ENCODE measurements at regions not wholly inside any gene's neighbourhood (a gene's known extent, or its start where the extent isn't known, plus 50 kb on each side); places are given as distances from the start of the nearest gene placed in this dataset.

GRCh38 chr10:57798830-57799229, 468.9 kb downstream of the IPMK start:
- TF ChIP-seq EZH2 (IDR thresholded peaks at IDR 0.05; ENCODE audit: borderline replicate concordance, insufficient read depth, low read depth, low read length, poor library complexity, severe bottlenecking) (no peak), CTCF (IDR thresholded peaks at IDR 0.05) (no peak)
- Histone ChIP-seq H3K79me2 (ENCODE audit: control insufficient read depth, insufficient read depth, low read length) (no peaks in the 10 kb centered on the region), H3K9me3 (ENCODE audit: control extremely low read depth in 1 of 3, control insufficient read depth in 2 of 3, insufficient read depth in 1 of 3, low read length in 2 of 3) (peaks cover 0 to 1% (median 0%) of the 10 kb centered on the region in 3 donors), H3K27me3 (replicated peaks in 1 of 4; ENCODE audit: control extremely low read depth in 1 of 4, control insufficient read depth in 3 of 4, insufficient read depth in 4 of 4, low read length in 3 of 4) (no peaks in the 10 kb centered on the region), H4K20me1 (ENCODE audit: control insufficient read depth, insufficient read depth, low read length, poor library complexity, severe bottlenecking) (no peaks in the 10 kb centered on the region), H3K27ac (ENCODE audit: low read length in 2 of 2) (no peak overlapping the region), H3K9ac (ENCODE audit: low read length) (no peak overlapping the region), H3K4me1 (ENCODE audit: control insufficient read depth in 2 of 2, insufficient read depth in 2 of 2, low read length in 2 of 2) (no peaks in the 10 kb centered on the region), H3K4me3 (ENCODE audit: control extremely low read depth in 1 of 5, extremely low read depth in 1 of 5, insufficient read depth in 1 of 5, low read depth in 2 of 5, low read length in 4 of 5) (no peak overlapping the region), H3K36me3 (replicated peaks in 1 of 2; ENCODE audit: control extremely low read depth in 1 of 2, control insufficient read depth in 1 of 2, extremely low read depth in 1 of 2, insufficient read depth in 2 of 2, low read length in 1 of 2) (no peaks in the 10 kb centered on the region), H3K4me2 (replicated peaks; ENCODE audit: low read depth, low read length, poor library complexity, severe bottlenecking) (no peak overlapping the region), H2AFZ (ENCODE audit: insufficient read depth, low read depth, low read length, poor library complexity, severe bottlenecking) (no peak overlapping the region)
- Mint-ChIP-seq H3K27ac (no peak overlapping the region), H3K9me3 (ENCODE audit: insufficient read depth) (no peaks in the 10 kb centered on the region), H3K27me3 (no peaks in the 10 kb centered on the region), H3K4me3 (no peak overlapping the region), H3K4me1 (no peaks in the 10 kb centered on the region)
- ATAC-seq (ENCODE audit: low read depth) (no peak), DNase-seq (no peak)
- no CpG with 5 or more reads among the region's 3 CpGs for WGBS (ENCODE audit: insufficient coverage)
- ChIA-PET POLR2A (no interaction called here), CTCF (no interaction called here)
- intact Hi-C loops (cut with micrococcal nuclease): no loop called here

- WGBS (ENCODE audit: insufficient coverage): no CpG with 5 or more reads among the region's 1 CpG
- Histone ChIP-seq H3K27me3 (replicated peaks in 1 of 4; ENCODE audit: control extremely low read depth in 1 of 4, control insufficient read depth in 3 of 4, insufficient read depth in 4 of 4, low read length in 3 of 4) (no peaks in the 10 kb centered on the region), H3K4me3 (ENCODE audit: control extremely low read depth in 1 of 5, extremely low read depth in 1 of 5, insufficient read depth in 1 of 5, low read depth in 2 of 5, low read length in 4 of 5) (no peak overlapping the region), H3K9me3 (ENCODE audit: control extremely low read depth in 1 of 3, control insufficient read depth in 2 of 3, insufficient read depth in 1 of 3, low read length in 2 of 3) (peaks cover 0 to 1% (median 0%) of the 10 kb centered on the region in 3 donors), H3K36me3 (replicated peaks in 1 of 2; ENCODE audit: control extremely low read depth in 1 of 2, control insufficient read depth in 1 of 2, extremely low read depth in 1 of 2, insufficient read depth in 2 of 2, low read length in 1 of 2) (no peaks in the 10 kb centered on the region), H3K79me2 (ENCODE audit: control insufficient read depth, insufficient read depth, low read length) (no peaks in the 10 kb centered on the region), H2AFZ (ENCODE audit: insufficient read depth, low read depth, low read length, poor library complexity, severe bottlenecking) (no peak overlapping the region), H3K4me1 (ENCODE audit: control insufficient read depth in 2 of 2, insufficient read depth in 2 of 2, low read length in 2 of 2) (no peaks in the 10 kb centered on the region), H3K27ac (ENCODE audit: low read length in 2 of 2) (no peak overlapping the region), H3K9ac (ENCODE audit: low read length) (no peak overlapping the region), H3K4me2 (replicated peaks; ENCODE audit: low read depth, low read length, poor library complexity, severe bottlenecking) (no peak overlapping the region), H4K20me1 (ENCODE audit: control insufficient read depth, insufficient read depth, low read length, poor library complexity, severe bottlenecking) (no peaks in the 10 kb centered on the region)
- TF ChIP-seq EZH2 (IDR thresholded peaks at IDR 0.05; ENCODE audit: borderline replicate concordance, insufficient read depth, low read depth, low read length, poor library complexity, severe bottlenecking): no peak
- no peak for TF ChIP-seq CTCF (IDR thresholded peaks at IDR 0.05)
- ATAC-seq (ENCODE audit: low read depth) (no peak), DNase-seq (no peak)
- intact Hi-C loops (cut with micrococcal nuclease): no loop called here
- no peaks in the 10 kb centered on the region for H3K4me1 Mint-ChIP-seq
- ChIA-PET POLR2A (no interaction called here), CTCF (no interaction called here)
- H3K4me3 Mint-ChIP-seq: no peak overlapping the region
- no peaks in the 10 kb centered on the region for H3K9me3 Mint-ChIP-seq (ENCODE audit: insufficient read depth)
- H3K27ac Mint-ChIP-seq: no peak overlapping the region
- H3K27me3 Mint-ChIP-seq: no peaks in the 10 kb centered on the region
These were observed 476.1 kb downstream of the IPMK start for GRCh38 chr10:57791546-57791945.
